Cerebellar cortex (tissue), 1 donor: ENCODE measurements at regions not wholly inside any gene's neighbourhood (a gene's known extent, or its start where the extent isn't known, plus 50 kb on each side); places are given as distances from the start of the nearest gene placed in this dataset.

ENCODE experiments used
- DNase-seq: peaks from one replicate; pipeline ENCODE4 v3.0.0-alpha.2; 2015; ENCODE audit warnings: low spot score

GRCh38 chr7:126378642-126379041, 874.1 kb downstream of the GRM8 start:
- no peak for DNase-seq

- no peak for DNase-seq
These were observed 882.6 kb downstream of the GRM8 start for GRCh38 chr7:126370038-126370668.

GRCh38 chr7:126362746-126363145, 890.0 kb downstream of the GRM8 start:
- no peak for DNase-seq

GRCh38 chr7:126361183-126361582, 891.6 kb downstream of the GRM8 start:
- no peak for DNase-seq

GRCh38 chr7:126339813-126340212, 912.9 kb downstream of the GRM8 start:
- no peak for DNase-seq

- no peak for DNase-seq
These were observed 947.1 kb downstream of the GRM8 start for GRCh38 chr7:126305671-126306070.

- DNase-seq: no peak
These were observed 948.8 kb downstream of the GRM8 start for GRCh38 chr7:126303926-126304325.

GRCh38 chr7:126302639-126303038, 950.1 kb downstream of the GRM8 start:
- DNase-seq: no peak

GRCh38 chr7:126286317-126286716, 966.4 kb downstream of the GRM8 start:
- DNase-seq: no peak

- DNase-seq: no peak
These were observed 1016.5 kb downstream of the GRM8 start for GRCh38 chr7:126236261-126236660.

GRCh38 chr7:126228356-126229061, 1024.2 kb downstream of the GRM8 start:
- no peak for DNase-seq

- DNase-seq: no peak
These were observed 1025.1 kb downstream of the GRM8 start for GRCh38 chr7:126227643-126228042.

- no peak for DNase-seq
These were observed 1025.7 kb downstream of the GRM8 start for GRCh38 chr7:126227055-126227454.

GRCh38 chr7:126223729-126224128, 1029.0 kb downstream of the GRM8 start:
- DNase-seq: no peak

- no peak for DNase-seq
These were observed 1030.0 kb downstream of the GRM8 start for GRCh38 chr7:126222782-126223181.

- no peak for DNase-seq
These were observed 1037.0 kb downstream of the GRM8 start for GRCh38 chr7:126215785-126216184.

GRCh38 chr7:126213876-126214275, 1038.9 kb downstream of the GRM8 start:
- DNase-seq: no peak

GRCh38 chr7:126211875-126212274, 1040.9 kb downstream of the GRM8 start:
- DNase-seq: no peak

GRCh38 chr7:126210707-126211106, 1042.0 kb downstream of the GRM8 start:
- no peak for DNase-seq

GRCh38 chr7:126203185-126203584, 1049.6 kb downstream of the GRM8 start:
- no peak for DNase-seq

- DNase-seq: no peak
These were observed 1050.6 kb downstream of the GRM8 start for GRCh38 chr7:126202177-126202576.

GRCh38 chr7:126185959-126186580, 1066.7 kb downstream of the GRM8 start:
- DNase-seq: no peak

GRCh38 chr7:126179916-126180315, 1072.8 kb downstream of the GRM8 start:
- DNase-seq: no peak
